ENCODE measurements at regions not wholly inside any gene's neighbourhood (a gene's known extent, or its start where the extent isn't known, plus 50 kb on each side); places are given as distances from the start of the nearest gene placed in this dataset.

- DNase-seq (ENCODE audit: low spot score): no peak
These were observed 675.1 kb upstream of the CXADR start for GRCh38 chr21:16837721-16838120.

GRCh38 chr21:16838331-16838730 is 674.5 kb upstream of the CXADR start:
- DNase-seq (ENCODE audit: low spot score): no peak

GRCh38 chr21:16840538-16840937 is 672.3 kb upstream of the CXADR start:
- DNase-seq (ENCODE audit: low spot score): no peak

GRCh38 chr21:16841975-16842695 is 670.7 kb upstream of the CXADR start:
- no peak for DNase-seq (ENCODE audit: low spot score)

- DNase-seq (ENCODE audit: low spot score): no peak
These were observed 670.2 kb upstream of the CXADR start for GRCh38 chr21:16842696-16843035.

- DNase-seq (ENCODE audit: low spot score): no peak
These were observed 665.6 kb upstream of the CXADR start for GRCh38 chr21:16847211-16847610.

GRCh38 chr21:16851054-16851453 is 661.8 kb upstream of the CXADR start:
- peak; percentile 31 for DNase-seq (ENCODE audit: low spot score)

- no peak for DNase-seq (ENCODE audit: low spot score)
These were observed 657.6 kb upstream of the CXADR start for GRCh38 chr21:16855164-16855667.

GRCh38 chr21:16863362-16863905 is 649.4 kb upstream of the CXADR start:
- no peak for DNase-seq (ENCODE audit: low spot score)

- no peak for DNase-seq (ENCODE audit: low spot score)
These were observed 648.9 kb upstream of the CXADR start for GRCh38 chr21:16863908-16864307.

GRCh38 chr21:16865632-16866031 is 647.2 kb upstream of the CXADR start:
- DNase-seq (ENCODE audit: low spot score): no peak

GRCh38 chr21:16866851-16867250 is 646.0 kb upstream of the CXADR start:
- DNase-seq (ENCODE audit: low spot score): no peak

GRCh38 chr21:16870103-16870502 is 642.7 kb upstream of the CXADR start:
- no peak for DNase-seq (ENCODE audit: low spot score)

- no peak for DNase-seq (ENCODE audit: low spot score)
These were observed 640.2 kb upstream of the CXADR start for GRCh38 chr21:16872616-16873015.

- no peak for DNase-seq (ENCODE audit: low spot score)
These were observed 639.7 kb upstream of the CXADR start for GRCh38 chr21:16873176-16873575.

- no peak for DNase-seq (ENCODE audit: low spot score)
These were observed 639.2 kb upstream of the CXADR start for GRCh38 chr21:16873596-16873995.

GRCh38 chr21:16879479-16879878 is 633.4 kb upstream of the CXADR start:
- peak; percentile 54 for DNase-seq (ENCODE audit: low spot score)

GRCh38 chr21:16891821-16892220 is 621.0 kb upstream of the CXADR start:
- DNase-seq (ENCODE audit: low spot score): no peak

- no peak for DNase-seq (ENCODE audit: low spot score)
These were observed 612.2 kb upstream of the CXADR start for GRCh38 chr21:16900685-16901084.

GRCh38 chr21:16908077-16908476 is 604.8 kb upstream of the CXADR start:
- DNase-seq (ENCODE audit: low spot score): no peak

- DNase-seq (ENCODE audit: low spot score): no peak
These were observed 602.2 kb upstream of the CXADR start for GRCh38 chr21:16910435-16911165.

GRCh38 chr21:16911166-16911607 is 601.7 kb upstream of the CXADR start:
- no peak for DNase-seq (ENCODE audit: low spot score)

GRCh38 chr21:16912075-16912474 is 600.8 kb upstream of the CXADR start:
- DNase-seq (ENCODE audit: low spot score): no peak
